GM18870 (cell line): ENCODE measurements at regions not wholly inside any gene's neighbourhood (a gene's known extent, or its start where the extent isn't known, plus 50 kb on each side); places are given as distances from the start of the nearest gene placed in this dataset.

Source experiments
- ATAC-seq: cut with Tn5 transposase; IDR thresholded peaks from one replicate; pipeline ENCODE4 v1.9.1; 2021; ENCODE audit warnings: moderate library complexity; ENCODE audit not compliant: unreplicated experiment

DNA sequence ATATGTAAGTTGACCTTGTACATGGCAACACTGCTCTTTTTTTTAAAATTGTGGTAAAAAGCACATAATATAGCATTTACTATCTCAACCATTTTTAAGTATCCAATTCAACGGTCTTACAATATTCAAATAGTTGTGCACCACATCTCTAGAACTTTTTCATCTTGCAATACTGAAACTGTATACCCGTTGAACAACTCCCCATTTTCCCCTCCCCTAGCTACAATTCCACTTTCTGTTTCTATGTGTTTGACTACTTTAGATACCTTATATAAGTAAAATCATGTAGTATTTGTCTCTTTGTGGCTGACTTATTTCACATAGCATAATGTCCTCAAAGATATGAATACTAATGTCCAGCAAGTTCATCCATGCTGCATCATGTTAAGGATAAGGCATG lies 452.1 kb downstream of the TXNL1 start:
- ATAC-seq, result no peak

DNA sequence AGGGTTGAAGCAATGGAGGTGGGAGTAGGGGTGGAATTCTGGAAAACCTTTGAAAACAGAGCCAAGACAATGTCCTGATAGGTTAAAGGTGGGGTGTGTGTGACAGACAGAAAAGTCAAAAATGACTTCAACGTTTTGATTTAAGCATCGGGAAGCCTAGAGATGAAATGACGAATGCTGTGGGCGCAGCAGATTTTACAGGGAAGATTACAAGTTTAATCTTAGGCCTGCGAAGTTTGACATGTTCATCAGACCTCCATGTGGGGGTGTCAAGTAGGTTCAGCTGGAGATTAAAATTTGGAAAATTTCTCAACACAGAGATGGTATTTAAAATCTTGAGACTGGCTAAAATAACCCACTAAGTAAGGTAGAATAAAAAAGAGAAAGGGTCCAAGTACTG lies 453.3 kb downstream of the TXNL1 start:
- no peak for ATAC-seq

GRCh38 chr18:56176751-56177150 lies 461.6 kb downstream of the TXNL1 start:
- ATAC-seq, result no peak

- no peak for ATAC-seq
These were observed 462.9 kb downstream of the TXNL1 start for GRCh38 chr18:56175330-56176001.

- no peak for ATAC-seq
These were observed 464.7 kb downstream of the TXNL1 start for GRCh38 chr18:56173542-56174220.

GRCh38 chr18:56172527-56172926 lies 465.9 kb downstream of the TXNL1 start:
- ATAC-seq, result no peak

- ATAC-seq, result no peak
These were observed 466.5 kb downstream of the TXNL1 start for GRCh38 chr18:56171848-56172247.

GRCh38 chr18:56168049-56168781 lies 470.2 kb downstream of the TXNL1 start:
- ATAC-seq, result no peak

GRCh38 chr18:56167366-56167765 lies 471.0 kb downstream of the TXNL1 start:
- ATAC-seq, result no peak

- ATAC-seq, result no peak
These were observed 471.5 kb downstream of the TXNL1 start for GRCh38 chr18:56166914-56167313.

GRCh38 chr18:56165601-56166355 lies 472.6 kb downstream of the TXNL1 start:
- no peak for ATAC-seq

- no peak for ATAC-seq
These were observed 475.8 kb downstream of the TXNL1 start for GRCh38 chr18:56162311-56163265.

GRCh38 chr18:56161566-56162260 lies 476.7 kb downstream of the TXNL1 start:
- no peak for ATAC-seq

DNA sequence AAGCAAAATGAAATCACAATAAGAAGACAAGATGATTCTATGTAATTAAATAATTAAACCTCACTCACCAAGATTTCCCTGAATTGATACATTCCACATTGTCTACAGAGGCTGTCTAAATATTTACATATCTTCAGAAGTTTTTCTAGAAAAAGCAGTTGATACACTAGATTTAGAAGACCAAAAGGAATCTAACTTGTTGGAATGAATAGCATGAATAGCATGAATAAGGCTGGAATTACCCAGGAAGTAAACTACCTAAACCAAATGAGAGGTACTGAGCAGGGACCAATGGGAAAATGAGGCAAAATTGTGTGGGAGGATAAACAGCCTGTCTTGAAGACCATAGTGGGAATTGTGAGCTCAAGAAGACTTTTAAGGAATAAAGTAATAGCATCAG lies 479.7 kb downstream of the TXNL1 start:
- ATAC-seq, result no peak

- no peak for ATAC-seq
These were observed 480.9 kb downstream of the TXNL1 start for GRCh38 chr18:56157541-56157940.

GRCh38 chr18:56152551-56153310 lies 485.7 kb downstream of the TXNL1 start:
- ATAC-seq, result no peak

DNA sequence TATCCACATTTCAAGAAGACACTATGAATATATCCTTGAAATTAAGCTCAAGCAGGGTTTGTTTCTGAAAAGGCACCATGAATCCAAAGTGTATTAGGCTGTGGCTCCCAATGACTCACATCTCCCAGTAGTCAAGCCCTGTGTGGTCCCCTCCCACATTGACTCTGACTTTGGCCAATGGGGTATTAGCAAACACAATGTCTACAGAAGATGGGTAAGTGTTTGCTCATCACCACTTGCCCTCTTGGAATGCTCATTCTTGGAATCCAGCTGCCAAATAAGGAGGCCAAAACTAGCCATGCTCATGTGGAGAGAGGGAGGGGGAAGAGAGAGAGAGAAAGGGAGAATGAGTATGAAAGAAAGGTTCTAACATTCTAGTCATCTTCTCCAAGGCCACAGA lies 490.0 kb downstream of the TXNL1 start:
- ATAC-seq, result no peak

DNA sequence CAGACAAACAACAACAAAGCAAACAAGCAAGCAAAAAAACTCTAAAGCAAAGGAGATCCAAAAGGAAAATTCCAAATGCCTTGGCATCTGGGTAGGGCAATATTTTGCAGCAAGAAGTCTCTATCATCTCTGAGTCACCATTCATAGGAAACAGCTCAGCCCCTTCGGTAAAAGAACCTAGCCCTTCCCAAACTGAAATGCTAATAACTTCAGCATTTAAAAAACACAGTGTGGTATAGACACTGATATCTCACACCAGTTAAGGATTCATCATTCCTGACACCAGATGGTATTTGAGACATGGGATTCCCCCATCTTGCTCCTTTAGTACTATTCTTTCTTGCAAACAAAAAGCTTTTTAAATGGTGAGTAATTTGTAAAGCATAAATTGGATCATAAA lies 491.8 kb downstream of the TXNL1 start:
- ATAC-seq, result no peak

DNA sequence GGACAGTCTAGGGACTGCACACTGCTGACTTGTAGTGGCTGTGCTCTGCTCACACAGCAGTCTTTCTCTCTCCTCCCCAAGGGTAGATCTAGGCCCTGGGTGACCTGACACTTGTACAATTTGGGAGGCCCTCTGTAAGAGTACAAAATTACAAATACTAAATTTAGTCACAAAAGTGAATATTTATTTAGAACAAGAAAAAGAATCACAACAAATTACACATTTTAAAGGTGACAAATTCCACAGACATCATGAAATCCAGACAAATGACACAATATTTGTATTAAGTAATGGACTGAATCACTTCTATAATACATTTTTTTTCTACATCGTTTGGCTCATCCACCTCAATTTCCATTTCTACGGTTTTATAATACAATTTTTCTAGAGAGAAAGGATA lies 496.4 kb downstream of the TXNL1 start:
- no peak for ATAC-seq
